K562 (cell line): ENCODE measurements at regions not wholly inside any gene's neighbourhood (a gene's known extent, or its start where the extent isn't known, plus 50 kb on each side); places are given as distances from the start of the nearest gene placed in this dataset.

Experiments used
- ATAC-seq: fragments of 200-7000 bp; cut with Tn5 transposase; 3 replicates; pipeline ENCODE4 v1.9.1; 2020; ENCODE audit warnings: moderate library complexity
- BruUV-seq: library from RNA; stranded (reverse); fragments of 400-500 nt; replicated peaks from 2 replicates; lab custom pipeline; 2021; lab: Mats Ljungman, UMichigan
- CTCF ChIA-PET: fragments of 300-600 bp; formaldehyde crosslinking; extraction: SDS; loops from one replicate; lab custom pipeline; 2021; ENCODE audit warnings: low intra/inter-chr PET ratio; lab: Yijun Ruan, JAX
- POLR2A ChIA-PET: fragments of 300-600, 350-650 bp; sonication (Branson Sonifier 250); formaldehyde crosslinking; extraction: SDS; loops from one replicate; lab custom pipeline; 2021; ENCODE audit warnings: antibody characterized with exemption, inconsistent platforms; lab: Yijun Ruan, JAX
- DNase-seq, 4 experiments: peaks; one replicate each; pipeline versions ENCODE4 v3.0.0 to v3.0.0-alpha.2; 2011 to 2018; ENCODE audit warnings: low spot score in 3 of 4, mixed read lengths in 3 of 4; ENCODE audit errors: extremely low read depth in 1 of 4
- FAIRE-seq: peaks from 2 replicates; lab custom pipeline; 2011; peaks lifted over from hg19 to GRCh38; lab: Jason Lieb, UNC
- H2AFZ ChIP-seq: 2 replicates; pipeline ENCODE4 v1.6.0; 2011; ENCODE audit warnings: low read depth, low read length, control low read depth, inconsistent platforms
- H3K27ac ChIP-seq: fragments of 200-600 bp; 3 replicates; pipeline ENCODE4 v1.8.0; 2011; ENCODE audit warnings: low read depth, mild to moderate bottlenecking, control low read depth, inconsistent platforms, low read length, moderate library complexity, mixed read lengths; ENCODE audit errors: extremely low read depth
- H3K27me3 ChIP-seq, 2 experiments: fragments of 300-600 bp in 1 of 2; 2 replicates in 1 of 2; 3 replicates in 1 of 2; pipeline versions ENCODE4 v1.6.0 to v1.8.0; 2011; ENCODE audit warnings: inconsistent platforms in 2 of 2, low read length in 2 of 2, mild to moderate bottlenecking in 1 of 2, mixed read lengths in 1 of 2, moderate library complexity in 1 of 2; ENCODE audit not compliant: control insufficient read depth in 2 of 2, insufficient read depth in 2 of 2
- H3K36me3 ChIP-seq: fragments of 300-600 bp; 3 replicates; pipeline ENCODE4 v1.8.0; 2011; ENCODE audit warnings: mild to moderate bottlenecking, low read length, inconsistent platforms; ENCODE audit not compliant: control insufficient read depth, insufficient read depth
- H3K4me1 ChIP-seq, 2 experiments: fragments of 200-600 bp in 1 of 2; replicated peaks in 1 of 2; 2 replicates in 1 of 2; 3 replicates in 1 of 2; pipeline versions ENCODE4 v1.5.1 to v1.8.0; 2011; ENCODE audit warnings: inconsistent platforms in 2 of 2, low read length in 2 of 2, mild to moderate bottlenecking in 1 of 2, mixed read lengths in 1 of 2, moderate library complexity in 1 of 2; ENCODE audit not compliant: control insufficient read depth in 2 of 2, insufficient read depth in 2 of 2
- H3K4me2 ChIP-seq: 2 replicates; pipeline ENCODE4 v1.6.1; 2011; ENCODE audit warnings: low read length, control low read depth, inconsistent platforms, mixed read lengths; ENCODE audit not compliant: insufficient read depth
- H3K4me3 ChIP-seq: fragments of 200-600 bp; sonication (generic), shearing (Covaris generic); 2 replicates; pipeline ENCODE4 v1.5.1; 2016; ENCODE audit warnings: control low read depth, inconsistent platforms
- H3K79me2 ChIP-seq: fragments of 200-600 bp; 3 replicates; pipeline ENCODE4 v1.8.0; 2011; ENCODE audit warnings: low read length, inconsistent platforms; ENCODE audit not compliant: control insufficient read depth, insufficient read depth
- H3K9ac ChIP-seq, 2 experiments: 2 replicates each; pipeline versions ENCODE4 v1.6.0 to v1.6.1; 2011; ENCODE audit warnings: low read depth in 2 of 2, low read length in 2 of 2, control low read depth in 1 of 2, inconsistent platforms in 1 of 2, mild to moderate bottlenecking in 1 of 2, mixed read lengths in 1 of 2; ENCODE audit not compliant: insufficient read depth in 1 of 2
- H3K9me1 ChIP-seq: one replicate; pipeline ENCODE4 v1.6.0; 2011; ENCODE audit warnings: inconsistent platforms, mild to moderate bottlenecking, low read length, moderate library complexity; ENCODE audit not compliant: control insufficient read depth, insufficient read depth
- H3K9me3 ChIP-seq: replicated peaks from 2 replicates; pipeline ENCODE4 v1.5.1; 2011; ENCODE audit warnings: low read depth, low read length, inconsistent platforms; ENCODE audit not compliant: control insufficient read depth, insufficient read depth
- H4K20me1 ChIP-seq: replicated peaks from 2 replicates; pipeline ENCODE4 v1.6.1; 2011; ENCODE audit warnings: low read length, inconsistent platforms, mixed read lengths; ENCODE audit not compliant: control insufficient read depth, insufficient read depth
- BMI1 ChIP-seq: fragments of 150-350 bp; IDR thresholded peaks from 2 replicates; pipeline ENCODE4 v1.6.1; 2014; ENCODE audit warnings: low read length
- CCNT2 ChIP-seq: IDR thresholded peaks from 2 replicates; pipeline ENCODE4 v1.6.1; 2011; ENCODE audit warnings: borderline replicate concordance, low read depth, mild to moderate bottlenecking, moderate library complexity, mixed read lengths, low read length; ENCODE audit not compliant: insufficient read length; ENCODE audit errors: extremely low read depth
- CREBBP ChIP-seq: IDR thresholded peaks from one replicate; pipeline ENCODE4 v1.6.1; 2012; ENCODE audit warnings: low read depth, mild to moderate bottlenecking, control low read depth, inconsistent platforms, low read length
- ETS2 ChIP-seq: IDR thresholded peaks from 2 replicates; pipeline ENCODE4 v1.6.1; 2016; ENCODE audit warnings: borderline replicate concordance, missing genetic modification characterization, mild to moderate bottlenecking, moderate library complexity, missing compliant biosample characterization; ENCODE audit not compliant: poor library complexity, severe bottlenecking
- ETV5 ChIP-seq: sonication (generic); formaldehyde crosslinking; IDR thresholded peaks from 2 replicates; pipeline ENCODE4 v1.4.0; 2020; ENCODE audit warnings: low read depth, mild to moderate bottlenecking, missing genetic modification reagents
- HDAC6 ChIP-seq: IDR thresholded peaks from 2 replicates; pipeline ENCODE4 v1.6.1; 2012; ENCODE audit warnings: low read depth, mild to moderate bottlenecking, control low read depth, inconsistent platforms, low read length, moderate library complexity
- NR3C1 ChIP-seq: sonication (generic); formaldehyde crosslinking; IDR thresholded peaks from 2 replicates; pipeline ENCODE4 v1.8.1; 2022; ENCODE audit warnings: missing genetic modification reagents
- TAL1 ChIP-seq: fragments of 450-650 bp; IDR thresholded peaks from 2 replicates; pipeline ENCODE4 v1.6.1; 2016; ENCODE audit warnings: mild to moderate bottlenecking
- ZNF124 ChIP-seq: sonication (generic); formaldehyde crosslinking; IDR thresholded peaks from 2 replicates; pipeline ENCODE4 v1.8.1; 2022; ENCODE audit warnings: missing genetic modification reagents
- ZNF146 ChIP-seq: IDR thresholded peaks from one replicate; pipeline ENCODE4 v1.6.1; 2018; ENCODE audit warnings: missing compliant biosample characterization; ENCODE audit not compliant: unreplicated experiment
- ZNF253 ChIP-seq: fragments of 250-450 bp; sonication (Bioruptor Pico); conservative IDR thresholded peaks from 2 replicates; pipeline ENCODE4 v1.6.1; 2021; ENCODE audit warnings: mild to moderate bottlenecking
- ZNF398 ChIP-seq: fragments of 250-450 bp; sonication (Bioruptor Pico); IDR thresholded peaks from 2 replicates; pipeline ENCODE4 v1.8.0; 2021; ENCODE audit warnings: moderate library complexity, mild to moderate bottlenecking, inconsistent platforms
- WGBS: fragments of 100-300 bp; shearing (Covaris generic); methylation state at CpG from one replicate; pipeline ENCODE4 v1.1.6; 2016; ENCODE audit warnings: low coverage, mixed read lengths; ENCODE audit not compliant: insufficient coverage; ENCODE audit errors: missing lambda C conversion rate; 5-methylcytosine and 5-hydroxymethylcytosine counted together
- in situ Hi-C: fragments of 300-500 bp; cut with MboI; formaldehyde crosslinking; loops from 4 replicates; pipeline ENCODE4 v1.15.0; 2018; ENCODE audit warnings: inconsistent platforms, mixed read lengths
- intact Hi-C: fragments of 100-400 bp; cut with micrococcal nuclease; formaldehyde crosslinking; loops from 2 replicates; pipeline ENCODE4 v1.14.2; 2022
- TF ChIP-seq, protein P1 (sequence below): fragments of 200-800 bp; sonication (Bioruptor generic); IDR thresholded peaks from 2 replicates; pipeline ENCODE4 v1.6.1; 2017; ENCODE audit warnings: missing genetic modification characterization, missing compliant biosample characterization
- TF ChIP-seq, protein P2 (sequence below): sonication (generic); formaldehyde crosslinking; IDR thresholded peaks from 2 replicates; pipeline ENCODE4 v1.8.0; 2023; ENCODE audit warnings: mild to moderate bottlenecking, missing genetic modification reagents

GRCh38 chr13:56317841-56318240, 822.9 kb upstream of the PRR20A start:
- H3K4me1 ChIP-seq, result no peaks in the 10 kb centered on the region
- 0% methylated on average over 2 of the region's 2 CpGs for WGBS
- CTCF ChIA-PET, result no interaction called here
- no peaks in the 10 kb centered on the region for H3K27me3 ChIP-seq
- H3K9me1 ChIP-seq, result no peaks in the 10 kb centered on the region
- in situ Hi-C loops (no loop called here), intact Hi-C loops (no loop called here)
- no peak for FAIRE-seq
- no peak overlapping the region for H3K27ac ChIP-seq
- H3K79me2 ChIP-seq, result no peaks in the 10 kb centered on the region
- no peak overlapping the region for H3K4me2 ChIP-seq
- DNase-seq, result no peak
- no peak overlapping the region for H3K9ac ChIP-seq
- H4K20me1 ChIP-seq, result no peaks in the 10 kb centered on the region
- BruUV-seq, result no TSS peak
- POLR2A ChIA-PET, result no interaction called here
- no peak for TF ChIP-seq ZNF146
- no peak for TF ChIP-seq NR3C1 (CRISPR knock-in tag)
- TF ChIP-seq CCNT2, result no peak
- TF ChIP-seq ZNF253 (CRISPR knock-in tag), result no peak
- no peak for TF ChIP-seq TAL1
- TF ChIP-seq, protein P1, sequence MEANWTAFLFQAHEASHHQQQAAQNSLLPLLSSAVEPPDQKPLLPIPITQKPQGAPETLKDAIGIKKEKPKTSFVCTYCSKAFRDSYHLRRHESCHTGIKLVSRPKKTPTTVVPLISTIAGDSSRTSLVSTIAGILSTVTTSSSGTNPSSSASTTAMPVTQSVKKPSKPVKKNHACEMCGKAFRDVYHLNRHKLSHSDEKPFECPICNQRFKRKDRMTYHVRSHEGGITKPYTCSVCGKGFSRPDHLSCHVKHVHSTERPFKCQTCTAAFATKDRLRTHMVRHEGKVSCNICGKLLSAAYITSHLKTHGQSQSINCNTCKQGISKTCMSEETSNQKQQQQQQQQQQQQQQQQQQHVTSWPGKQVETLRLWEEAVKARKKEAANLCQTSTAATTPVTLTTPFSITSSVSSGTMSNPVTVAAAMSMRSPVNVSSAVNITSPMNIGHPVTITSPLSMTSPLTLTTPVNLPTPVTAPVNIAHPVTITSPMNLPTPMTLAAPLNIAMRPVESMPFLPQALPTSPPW (CRISPR knock-in tag), result no peak
- TF ChIP-seq ETV5 (CRISPR knock-in tag), result no peak
- no peak for TF ChIP-seq HDAC6
- TF ChIP-seq ZNF398 (CRISPR knock-in tag), result no peak
- no peak for TF ChIP-seq BMI1
- no peak for TF ChIP-seq ETS2 (tag)
- TF ChIP-seq ZNF124 (CRISPR knock-in tag), result no peak
- no peak for TF ChIP-seq CREBBP
- TF ChIP-seq, protein P2, sequence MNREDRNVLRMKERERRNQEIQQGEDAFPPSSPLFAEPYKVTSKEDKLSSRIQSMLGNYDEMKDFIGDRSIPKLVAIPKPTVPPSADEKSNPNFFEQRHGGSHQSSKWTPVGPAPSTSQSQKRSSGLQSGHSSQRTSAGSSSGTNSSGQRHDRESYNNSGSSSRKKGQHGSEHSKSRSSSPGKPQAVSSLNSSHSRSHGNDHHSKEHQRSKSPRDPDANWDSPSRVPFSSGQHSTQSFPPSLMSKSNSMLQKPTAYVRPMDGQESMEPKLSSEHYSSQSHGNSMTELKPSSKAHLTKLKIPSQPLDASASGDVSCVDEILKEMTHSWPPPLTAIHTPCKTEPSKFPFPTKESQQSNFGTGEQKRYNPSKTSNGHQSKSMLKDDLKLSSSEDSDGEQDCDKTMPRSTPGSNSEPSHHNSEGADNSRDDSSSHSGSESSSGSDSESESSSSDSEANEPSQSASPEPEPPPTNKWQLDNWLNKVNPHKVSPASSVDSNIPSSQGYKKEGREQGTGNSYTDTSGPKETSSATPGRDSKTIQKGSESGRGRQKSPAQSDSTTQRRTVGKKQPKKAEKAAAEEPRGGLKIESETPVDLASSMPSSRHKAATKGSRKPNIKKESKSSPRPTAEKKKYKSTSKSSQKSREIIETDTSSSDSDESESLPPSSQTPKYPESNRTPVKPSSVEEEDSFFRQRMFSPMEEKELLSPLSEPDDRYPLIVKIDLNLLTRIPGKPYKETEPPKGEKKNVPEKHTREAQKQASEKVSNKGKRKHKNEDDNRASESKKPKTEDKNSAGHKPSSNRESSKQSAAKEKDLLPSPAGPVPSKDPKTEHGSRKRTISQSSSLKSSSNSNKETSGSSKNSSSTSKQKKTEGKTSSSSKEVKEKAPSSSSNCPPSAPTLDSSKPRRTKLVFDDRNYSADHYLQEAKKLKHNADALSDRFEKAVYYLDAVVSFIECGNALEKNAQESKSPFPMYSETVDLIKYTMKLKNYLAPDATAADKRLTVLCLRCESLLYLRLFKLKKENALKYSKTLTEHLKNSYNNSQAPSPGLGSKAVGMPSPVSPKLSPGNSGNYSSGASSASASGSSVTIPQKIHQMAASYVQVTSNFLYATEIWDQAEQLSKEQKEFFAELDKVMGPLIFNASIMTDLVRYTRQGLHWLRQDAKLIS (CRISPR knock-in tag), result no peak
- H2AFZ ChIP-seq, result no peak overlapping the region
- no peak overlapping the region for H3K4me3 ChIP-seq
- H3K36me3 ChIP-seq, result no peaks in the 10 kb centered on the region
- H3K9me3 ChIP-seq, result no peaks in the 10 kb centered on the region
- ATAC-seq, result no peak
